NCI-H1930 (cell line): ENCODE measurements at regions not wholly inside any gene's neighbourhood (a gene's known extent, or its start where the extent isn't known, plus 50 kb on each side); places are given as distances from the start of the nearest gene placed in this dataset.

Source experiments
- DNase-seq, 2 experiments: peaks; one replicate each; lab custom pipeline; 2025; lab: John Stamatoyannopoulos, UW

GRCh38 chr10:9759596-9759995, 1258.1 kb upstream of the CELF2 start:
- no peak for DNase-seq

GRCh38 chr10:9762966-9763656, 1254.6 kb upstream of the CELF2 start:
- DNase-seq, result no peak

GRCh38 chr10:9766762-9767161, 1250.9 kb upstream of the CELF2 start:
- DNase-seq, result no peak

GRCh38 chr10:9781666-9782065, 1236.0 kb upstream of the CELF2 start:
- no peak for DNase-seq

GRCh38 chr10:9786101-9786500, 1231.6 kb upstream of the CELF2 start:
- no peak for DNase-seq

- no peak for DNase-seq
These were observed 1231.1 kb upstream of the CELF2 start for GRCh38 chr10:9786576-9786975.

- no peak for DNase-seq
These were observed 1227.7 kb upstream of the CELF2 start for GRCh38 chr10:9789996-9790395.

GRCh38 chr10:9792181-9792580, 1225.5 kb upstream of the CELF2 start:
- no peak for DNase-seq

- DNase-seq, result no peak
These were observed 1221.1 kb upstream of the CELF2 start for GRCh38 chr10:9796564-9796963.

- no peak for DNase-seq
These were observed 1217.7 kb upstream of the CELF2 start for GRCh38 chr10:9800011-9800410.

- DNase-seq, result no peak
These were observed 1217.1 kb upstream of the CELF2 start for GRCh38 chr10:9800571-9800970.

GRCh38 chr10:9807846-9808245, 1209.8 kb upstream of the CELF2 start:
- no peak for DNase-seq

- no peak for DNase-seq
These were observed 1206.1 kb upstream of the CELF2 start for GRCh38 chr10:9811601-9812000.

GRCh38 chr10:9814285-9814864, 1203.3 kb upstream of the CELF2 start:
- no peak for DNase-seq

- DNase-seq, result no peak
These were observed 1197.7 kb upstream of the CELF2 start for GRCh38 chr10:9819756-9820494.

GRCh38 chr10:9823268-9823930, 1194.3 kb upstream of the CELF2 start:
- no peak for DNase-seq

- DNase-seq, result no peak
These were observed 1193.0 kb upstream of the CELF2 start for GRCh38 chr10:9824631-9825071.

- no peak for DNase-seq
These were observed 1192.1 kb upstream of the CELF2 start for GRCh38 chr10:9825491-9826018.

- no peak for DNase-seq
These were observed 1189.6 kb upstream of the CELF2 start for GRCh38 chr10:9828110-9828509.

GRCh38 chr10:9833942-9834341, 1183.7 kb upstream of the CELF2 start:
- no peak for DNase-seq

GRCh38 chr10:9834434-9834833, 1183.2 kb upstream of the CELF2 start:
- no peak for DNase-seq

- no peak for DNase-seq
These were observed 1172.6 kb upstream of the CELF2 start for GRCh38 chr10:9845075-9845474.
